Uterus (tissue), 2 donors: ENCODE measurements at regions not wholly inside any gene's neighbourhood (a gene's known extent, or its start where the extent isn't known, plus 50 kb on each side); places are given as distances from the start of the nearest gene placed in this dataset.

ENCODE experiments used
- CTCF ChIP-seq, 4 experiments: fragments of 200-600 bp in 2 of 4; fragments of 450-650 bp in 2 of 4; sonication (generic) in 2 of 4; IDR thresholded peaks; one replicate each; pipeline ENCODE4 v1.5.1; 2016 to 2019; ENCODE audit warnings: antibody characterized with exemption in 4 of 4, mild to moderate bottlenecking in 2 of 4, moderate library complexity in 1 of 4
- POLR2A ChIP-seq, 2 donors: fragments of 450-650 bp; IDR thresholded peaks; one replicate each; pipeline ENCODE4 v1.6.1; 2016; ENCODE audit warnings: antibody characterized with exemption in 2 of 2, mild to moderate bottlenecking in 1 of 2, moderate library complexity in 1 of 2

- TF ChIP-seq CTCF (IDR thresholded peaks at IDR 0.05) (no peak), POLR2A (IDR thresholded peaks at IDR 0.05) (no peak)
Observed at GRCh38 chr18:67194886-67195285, 321.6 kb downstream of the DSEL start.
